Heart left ventricle (tissue), 13 donors: ENCODE measurements at regions not wholly inside any gene's neighbourhood (a gene's known extent, or its start where the extent isn't known, plus 50 kb on each side); places are given as distances from the start of the nearest gene placed in this dataset.

Experiments
- POLR2A ChIP-seq, 2 donors: fragments of 450-650 bp; IDR thresholded peaks; one replicate each; pipeline ENCODE4 v1.6.1; 2017; ENCODE audit warnings: antibody characterized with exemption in 2 of 2, mild to moderate bottlenecking in 2 of 2, moderate library complexity in 2 of 2
- TF ChIP-seq, protein P1 (sequence below), 12 donors: fragments of 200-600 bp; sonication (generic) in 4 of 12; IDR thresholded peaks; one replicate each; pipeline versions ENCODE4 v1.5.0 to v1.8.0; 2018 to 2022; ENCODE audit warnings: antibody characterized with exemption in 12 of 12, mild to moderate bottlenecking in 5 of 12
- donor health status: ischemic (EF 13 %, LVEDD 7.1; RV severe dilation, severe dysfunction).
- donor health status: DM: no; HTN: yes; CAD: no.
- donor health status: DM: no; HTN: no; CAD: no.
- donor health status: ischemic (EF 25% LVEDD 6.9; RV normal size, moderate dysfunction).
- donor health status: ischemic (EF 25% LVEDD 5.7; RV mildly dilated, moderate dysfunction).
- donor health status: ischemic (EF 35%, LVEDD 5.7; RV mildly dilated, moderate dysfunction).
- donor health status: nonischemic (EF 11% LVEDD 7.7; RV severe dilation, severe dysfunction).
- donor health status: DM: yes; HTN: yes; CAD: no.
- donor health status: PGD.
- donor health status: ischemic (EF 29% LVEDD 5.4; RV normal size, mild dysfunction).
- donor health status: nonischemic (EF 23%, LVEDD 6.1; RV moderate dilation, normal function).

DNA sequence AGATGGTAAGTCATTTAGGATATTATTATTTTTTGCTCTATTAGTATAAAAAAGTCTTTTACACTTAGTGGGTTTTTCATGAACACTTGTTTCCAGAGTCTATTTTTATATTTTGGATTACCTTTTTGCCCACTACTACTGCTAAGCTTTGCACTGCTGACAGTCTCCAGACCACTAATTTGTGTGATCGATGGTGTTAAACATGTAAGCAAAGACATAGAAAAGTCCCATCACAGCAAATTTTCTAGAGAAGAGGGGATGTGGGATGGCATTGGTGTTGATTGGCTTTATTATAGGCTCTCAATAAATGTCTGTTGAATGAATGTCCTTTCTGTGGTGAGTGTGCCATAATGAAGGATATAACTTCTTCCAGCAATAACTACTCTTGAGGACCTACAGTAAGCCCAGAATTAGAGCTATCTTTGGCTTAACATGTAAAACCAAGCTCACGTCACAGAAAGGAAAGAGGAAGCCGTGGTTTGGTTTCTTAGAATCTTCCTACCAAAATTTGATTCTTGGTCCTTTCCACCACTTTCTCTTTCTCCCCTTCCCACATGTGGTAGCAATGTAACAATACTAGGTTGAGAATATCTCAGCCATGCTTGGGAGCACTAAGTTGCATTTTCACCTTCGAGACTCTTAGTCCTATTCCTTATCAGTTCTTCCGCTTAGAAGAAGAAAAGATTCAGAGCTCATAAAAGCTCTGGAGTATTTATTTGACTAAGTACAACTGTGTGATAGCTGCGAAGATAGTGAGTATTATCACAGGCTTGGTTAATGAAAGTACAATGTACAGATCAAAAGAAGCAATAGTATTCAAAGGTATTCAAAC is 90.6 kb upstream of the UMPS start:
- TF ChIP-seq, protein P1, sequence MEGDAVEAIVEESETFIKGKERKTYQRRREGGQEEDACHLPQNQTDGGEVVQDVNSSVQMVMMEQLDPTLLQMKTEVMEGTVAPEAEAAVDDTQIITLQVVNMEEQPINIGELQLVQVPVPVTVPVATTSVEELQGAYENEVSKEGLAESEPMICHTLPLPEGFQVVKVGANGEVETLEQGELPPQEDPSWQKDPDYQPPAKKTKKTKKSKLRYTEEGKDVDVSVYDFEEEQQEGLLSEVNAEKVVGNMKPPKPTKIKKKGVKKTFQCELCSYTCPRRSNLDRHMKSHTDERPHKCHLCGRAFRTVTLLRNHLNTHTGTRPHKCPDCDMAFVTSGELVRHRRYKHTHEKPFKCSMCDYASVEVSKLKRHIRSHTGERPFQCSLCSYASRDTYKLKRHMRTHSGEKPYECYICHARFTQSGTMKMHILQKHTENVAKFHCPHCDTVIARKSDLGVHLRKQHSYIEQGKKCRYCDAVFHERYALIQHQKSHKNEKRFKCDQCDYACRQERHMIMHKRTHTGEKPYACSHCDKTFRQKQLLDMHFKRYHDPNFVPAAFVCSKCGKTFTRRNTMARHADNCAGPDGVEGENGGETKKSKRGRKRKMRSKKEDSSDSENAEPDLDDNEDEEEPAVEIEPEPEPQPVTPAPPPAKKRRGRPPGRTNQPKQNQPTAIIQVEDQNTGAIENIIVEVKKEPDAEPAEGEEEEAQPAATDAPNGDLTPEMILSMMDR (IDR thresholded peaks at IDR 0.05), result no peak
- no peak for TF ChIP-seq POLR2A (IDR thresholded peaks at IDR 0.05)
